ENCODE measurements at regions not wholly inside any gene's neighbourhood (a gene's known extent, or its start where the extent isn't known, plus 50 kb on each side); places are given as distances from the start of the nearest gene placed in this dataset.

- no peak overlapping the region for H3K56ac ChIP-seq (ENCODE audit: insufficient read length, low read depth, low read length)
- no peaks in the 10 kb centered on the region for H4K20me1 ChIP-seq (ENCODE audit: control insufficient read depth, insufficient read depth, insufficient read length)
- Mint-ChIP-seq H3K9me3 (no peaks in the 10 kb centered on the region), H3K4me1 (no peaks in the 10 kb centered on the region), H3K36me3 (ENCODE audit: insufficient read depth in 1 of 3, low read depth in 3 of 3) (no peaks in the 10 kb centered on the region), H3K27ac (no peak overlapping the region), H3K27me3 (ENCODE audit: low read depth) (no peaks in the 10 kb centered on the region), H3K4me3 (no peak overlapping the region)
- DNase-seq = no peak
- H3K23me2 ChIP-seq (ENCODE audit: insufficient read length, low read depth, low read length, poor library complexity, severe bottlenecking) = no peaks in the 10 kb centered on the region
- H3K9me3 ChIP-seq (ENCODE audit: control insufficient read depth, low read depth, low read length) = no peaks in the 10 kb centered on the region
- no peak overlapping the region for H2BK12ac ChIP-seq (ENCODE audit: insufficient read length, low read depth, low read length)
- H4K5ac ChIP-seq (ENCODE audit: insufficient read length, low read depth, low read length) = no peak overlapping the region
- no peak overlapping the region for H2BK5ac ChIP-seq (ENCODE audit: insufficient read length, low read length)
- no peak overlapping the region for H2BK20ac ChIP-seq (ENCODE audit: low read depth, low read length, poor library complexity, severe bottlenecking)
- H3T11ph ChIP-seq (ENCODE audit: low read length) = no peak overlapping the region
- no peak overlapping the region for H2BK120ac ChIP-seq (ENCODE audit: low read depth, low read length, poor library complexity, severe bottlenecking)
- H3K27ac ChIP-seq (ENCODE audit: insufficient read length, low read depth, low read length) = no peak overlapping the region
- no peak overlapping the region for H3K23ac ChIP-seq (ENCODE audit: insufficient read length, low read depth, low read length)
- no peak overlapping the region for H3K14ac ChIP-seq (ENCODE audit: insufficient read depth, low read length)
- no peak overlapping the region for H4K8ac ChIP-seq (replicated peaks; ENCODE audit: insufficient read length, low read depth, low read length)
- H3K4me2 ChIP-seq (ENCODE audit: insufficient read depth, insufficient read length, low read length) = no peak overlapping the region
- H3K4ac ChIP-seq (ENCODE audit: low read depth, low read length) = no peak overlapping the region
- H2BK15ac ChIP-seq (ENCODE audit: low read depth, low read length) = no peak overlapping the region
- no peak overlapping the region for H4K91ac ChIP-seq (ENCODE audit: insufficient read length, low read depth, low read length)
- H3K4me1 ChIP-seq (ENCODE audit: insufficient read depth, low read length) = no peaks in the 10 kb centered on the region
- no peaks in the 10 kb centered on the region for H3K27me3 ChIP-seq (ENCODE audit: insufficient read depth, low read length)
- TF ChIP-seq CTCF (conservative IDR thresholded peaks at IDR 0.05) = no peak
- no peak overlapping the region for H2AK5ac ChIP-seq (ENCODE audit: insufficient read length, low read length)
- no peak overlapping the region for H3K18ac ChIP-seq (ENCODE audit: insufficient read length, low read depth, low read length)
- no peak overlapping the region for H2AFZ ChIP-seq (ENCODE audit: low read length)
- no peaks in the 10 kb centered on the region for H3K79me2 ChIP-seq (ENCODE audit: insufficient read depth, low read length)
- H3K9ac ChIP-seq (ENCODE audit: extremely low read depth, insufficient read length, low read length) = no peak overlapping the region
- H3K79me1 ChIP-seq (ENCODE audit: insufficient read depth, low read depth, low read length, poor library complexity, severe bottlenecking) = no peaks in the 10 kb centered on the region
- WGBS (ENCODE audit: extremely low coverage, insufficient read length, low lambda C conversion rate) = no CpG with 5 or more reads among the region's 7 CpGs
These were observed 414.4 kb upstream of the NXPH2 start for GRCh38 chr2:139194546-139194945.
